ENCODE measurements at regions not wholly inside any gene's neighbourhood (a gene's known extent, or its start where the extent isn't known, plus 50 kb on each side); places are given as distances from the start of the nearest gene placed in this dataset.

DNA sequence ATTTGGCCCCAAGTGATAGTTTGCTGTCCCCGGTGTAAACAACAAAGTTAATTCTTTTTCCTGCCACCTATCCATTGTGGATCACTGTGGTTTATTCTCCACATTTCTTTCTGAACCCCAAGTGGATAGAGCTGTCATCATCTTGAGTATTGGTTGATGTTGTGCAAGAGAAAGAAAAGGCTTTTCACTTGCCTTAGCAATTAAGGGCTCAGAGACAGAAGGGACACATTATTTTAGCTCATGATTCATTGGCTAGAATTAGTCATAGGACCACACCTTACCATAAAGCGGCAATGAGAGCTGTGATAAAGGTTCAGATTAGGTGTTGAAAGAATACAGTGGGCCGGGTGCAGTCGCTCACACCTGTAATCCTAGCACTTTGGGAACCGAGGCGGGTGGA lies 442.1 kb upstream of the DCC start:
- TF ChIP-seq POLR2AphosphoS5 (IDR thresholded peaks at IDR 0.05; ENCODE audit: insufficient read depth in 1 of 2, low read depth in 1 of 2) (no peak), POLR2A (IDR thresholded peaks at IDR 0.05) (no peak)

All from vagina (tissue), 2 donors.